ENCODE measurements at regions not wholly inside any gene's neighbourhood (a gene's known extent, or its start where the extent isn't known, plus 50 kb on each side); places are given as distances from the start of the nearest gene placed in this dataset.
"Not testable (repeated sequence)": the region's sequence is repeated elsewhere in the genome, so short reads cannot be mapped to it uniquely, and the experiment has no call there.

DNA sequence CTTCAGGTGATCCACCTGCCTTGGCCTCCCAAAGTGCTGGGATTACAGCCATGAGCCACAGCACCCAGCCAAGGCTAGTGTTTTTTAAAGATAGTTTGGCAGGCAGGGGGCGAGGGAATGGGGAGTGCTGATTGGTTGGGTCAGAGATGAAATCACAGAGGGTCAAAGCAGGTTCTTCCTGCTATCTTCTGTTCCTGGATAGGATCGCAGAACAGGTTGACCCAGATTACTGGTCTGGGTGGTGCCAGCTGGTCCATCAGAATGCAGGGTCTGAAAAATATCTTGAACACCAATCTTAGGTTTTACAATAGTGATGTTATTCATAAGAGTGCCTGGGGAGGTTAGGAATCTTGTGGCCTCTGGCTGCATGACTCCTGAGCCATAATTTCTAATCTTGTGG is 272.2 kb downstream of the CD83 start:
- not testable (repeated sequence) for DNase-seq (ENCODE audit: low read depth in 2 of 2)

DNA sequence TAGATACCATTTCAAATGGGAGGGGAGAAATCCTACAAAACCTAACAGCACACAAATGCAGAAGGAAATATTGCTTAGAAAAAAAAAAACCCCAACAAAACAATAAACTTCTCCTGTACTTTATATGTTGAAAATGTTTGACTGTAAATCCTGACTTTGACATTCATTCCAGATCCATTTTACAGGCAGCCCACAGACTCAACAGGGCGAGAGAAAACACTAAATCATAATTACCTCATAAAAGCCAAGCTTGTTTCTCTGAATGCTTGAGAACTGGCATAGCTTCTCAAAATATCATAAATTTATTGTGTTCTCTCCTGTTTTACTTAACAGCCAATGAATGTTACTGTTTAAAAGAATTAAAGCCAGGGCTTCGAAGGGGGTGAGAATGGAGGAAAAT is 273.2 kb downstream of the CD83 start:
- no peak for DNase-seq (ENCODE audit: low read depth in 2 of 2)

DNA sequence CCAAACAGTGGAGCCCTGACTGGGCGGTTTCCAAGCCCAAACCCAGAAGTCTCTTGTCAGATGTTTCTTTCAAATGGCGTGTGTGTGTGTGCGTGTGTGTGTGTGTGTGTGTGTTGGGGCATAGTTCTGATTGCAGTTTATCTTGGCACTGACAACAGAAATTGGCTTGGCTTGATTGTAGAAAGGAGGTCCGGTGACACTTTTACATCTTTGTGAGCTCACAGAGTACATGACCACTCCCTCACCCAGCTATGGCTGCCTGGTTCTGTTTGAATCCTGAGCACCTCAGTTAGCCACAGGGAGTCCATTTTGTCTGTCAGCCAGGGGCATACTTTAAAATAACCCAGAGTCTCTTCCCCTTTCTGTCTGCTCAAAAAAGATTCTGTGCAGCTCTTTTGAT is 276.3 kb downstream of the CD83 start:
- DNase-seq (ENCODE audit: low read depth in 2 of 2), result no peak

DNA sequence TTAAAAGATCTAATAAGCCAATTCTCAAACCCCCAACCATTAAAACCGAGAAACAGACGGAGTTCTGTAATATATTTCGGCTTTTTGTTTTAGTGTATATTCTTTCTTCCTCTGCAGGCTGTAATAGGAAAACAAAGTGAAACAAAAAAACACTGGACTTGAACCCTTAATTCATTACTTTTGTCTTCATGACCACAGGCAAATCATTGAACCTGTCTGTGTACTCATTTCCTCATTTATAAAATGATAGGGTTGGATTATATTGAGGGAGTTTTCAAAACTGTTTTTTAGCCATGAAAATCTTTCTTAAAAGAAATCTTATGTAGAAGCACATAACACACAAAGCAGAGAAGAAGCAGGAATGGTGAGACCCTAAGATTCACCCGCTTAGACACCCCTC is 278.8 kb downstream of the CD83 start:
- DNase-seq (ENCODE audit: low read depth in 2 of 2), result no peak

DNA sequence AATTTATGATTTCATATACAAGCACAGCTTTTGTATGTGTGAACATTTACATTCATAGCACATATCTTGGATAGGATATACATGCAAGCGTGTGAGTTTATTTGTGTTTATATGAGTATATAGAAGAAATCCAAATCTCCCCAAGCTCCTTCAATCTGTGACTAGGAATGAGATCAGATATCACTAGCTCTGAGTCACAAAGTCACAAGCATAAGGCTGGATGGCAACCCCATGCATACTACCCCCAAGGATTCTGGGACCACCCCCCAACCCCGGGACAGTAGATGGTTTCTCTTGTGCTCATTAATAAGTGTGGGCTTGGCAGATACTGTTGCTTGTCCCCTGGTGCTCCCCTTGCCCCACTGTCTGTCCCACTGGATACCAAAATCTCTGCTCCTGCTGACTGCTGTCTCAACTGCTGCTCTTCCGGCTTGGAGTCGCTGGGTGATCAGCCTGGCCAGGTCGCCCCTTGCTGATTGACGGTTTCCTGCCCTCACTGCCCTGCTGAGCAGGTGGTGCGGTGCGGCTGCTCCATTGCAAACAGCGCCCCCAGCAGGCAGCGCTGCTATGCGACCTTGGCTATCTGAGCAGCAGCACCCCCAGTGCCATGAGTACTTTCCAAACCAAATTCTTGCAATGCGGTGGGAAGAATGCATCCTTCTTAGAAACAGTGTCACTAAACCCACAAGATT is 279.4 kb downstream of the CD83 start:
- peak in 1 of 2 donors; percentile 9 for DNase-seq (ENCODE audit: low read depth in 2 of 2)

DNA sequence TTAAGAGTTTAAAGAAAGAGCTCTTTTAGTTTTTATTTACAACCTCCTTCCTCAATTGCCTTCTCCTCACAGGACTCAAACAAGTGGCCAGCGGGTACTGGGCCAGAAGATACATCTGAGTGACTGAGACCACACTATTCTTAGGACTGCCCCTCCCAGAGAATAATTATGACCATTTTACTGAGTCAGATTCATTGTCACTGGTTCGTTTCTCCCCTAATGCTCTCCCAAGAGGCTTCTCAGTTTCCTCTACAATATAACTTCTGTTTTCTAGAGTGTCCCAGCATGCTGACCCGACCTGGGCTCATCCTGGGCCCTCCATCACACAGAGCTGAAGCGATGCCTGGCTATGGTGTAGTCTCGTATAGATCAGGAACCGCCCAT is 279.9 kb downstream of the CD83 start:
- no peak for DNase-seq (ENCODE audit: low read depth in 2 of 2)

DNA sequence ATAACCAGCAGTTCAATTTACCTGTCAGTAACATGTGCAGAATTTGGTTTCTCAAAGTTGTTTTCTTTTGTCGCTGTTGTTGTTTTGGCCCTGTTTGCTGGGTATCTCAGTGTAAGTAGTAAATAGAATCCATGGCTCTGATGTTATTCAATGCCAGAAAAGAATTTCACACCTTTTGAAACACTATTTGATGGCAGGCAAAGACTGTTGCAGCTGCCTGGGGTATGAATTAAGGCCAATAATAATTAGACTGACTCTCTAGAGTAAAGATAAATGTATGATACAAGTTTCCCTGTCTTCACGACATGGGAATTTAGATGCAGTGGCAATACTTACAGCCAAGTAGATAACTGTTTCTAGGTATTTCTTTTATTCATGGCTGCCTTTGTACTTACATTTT is 281.4 kb downstream of the CD83 start:
- no peak for DNase-seq (ENCODE audit: low read depth in 2 of 2)

DNA sequence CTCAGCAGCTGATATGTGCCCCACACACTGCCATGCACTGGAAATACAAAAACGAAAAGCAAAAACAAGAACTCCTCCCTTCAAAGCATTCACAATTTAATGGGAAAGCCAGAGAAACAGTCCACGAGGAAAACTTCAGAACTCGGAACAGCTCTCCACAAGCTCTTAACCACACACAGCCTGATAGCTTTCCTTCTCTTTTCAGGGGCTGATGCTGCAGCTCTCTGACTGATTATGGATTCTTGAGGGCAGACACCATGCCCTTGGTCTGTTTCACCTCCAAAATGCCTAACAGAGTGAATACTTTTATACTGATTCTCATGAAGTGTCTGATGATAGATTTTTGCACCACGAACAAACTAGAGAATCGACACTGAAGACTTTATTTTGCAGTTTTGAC is 282.1 kb downstream of the CD83 start:
- DNase-seq (ENCODE audit: low read depth in 2 of 2), result no peak

DNA sequence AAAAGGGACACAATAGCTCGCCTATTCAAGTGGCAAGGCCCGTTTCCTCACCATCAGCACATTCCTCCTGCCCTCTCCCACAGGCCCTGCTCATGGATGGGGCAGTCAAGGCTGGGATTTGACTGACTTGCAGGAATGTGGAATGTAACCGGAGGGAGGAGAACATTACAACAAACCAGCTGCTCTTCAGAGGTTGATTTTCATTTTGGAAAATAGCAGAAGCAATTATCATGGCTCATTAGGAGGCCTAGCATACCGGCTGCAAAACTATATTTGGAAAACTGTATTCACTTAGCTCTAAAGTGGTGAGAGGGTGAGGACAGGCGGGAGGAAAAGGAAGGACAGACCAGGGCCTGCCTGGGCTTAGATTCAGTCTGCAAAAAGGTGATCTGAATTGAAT is 283.7 kb downstream of the CD83 start:
- no peak for DNase-seq (ENCODE audit: low read depth in 2 of 2)

DNA sequence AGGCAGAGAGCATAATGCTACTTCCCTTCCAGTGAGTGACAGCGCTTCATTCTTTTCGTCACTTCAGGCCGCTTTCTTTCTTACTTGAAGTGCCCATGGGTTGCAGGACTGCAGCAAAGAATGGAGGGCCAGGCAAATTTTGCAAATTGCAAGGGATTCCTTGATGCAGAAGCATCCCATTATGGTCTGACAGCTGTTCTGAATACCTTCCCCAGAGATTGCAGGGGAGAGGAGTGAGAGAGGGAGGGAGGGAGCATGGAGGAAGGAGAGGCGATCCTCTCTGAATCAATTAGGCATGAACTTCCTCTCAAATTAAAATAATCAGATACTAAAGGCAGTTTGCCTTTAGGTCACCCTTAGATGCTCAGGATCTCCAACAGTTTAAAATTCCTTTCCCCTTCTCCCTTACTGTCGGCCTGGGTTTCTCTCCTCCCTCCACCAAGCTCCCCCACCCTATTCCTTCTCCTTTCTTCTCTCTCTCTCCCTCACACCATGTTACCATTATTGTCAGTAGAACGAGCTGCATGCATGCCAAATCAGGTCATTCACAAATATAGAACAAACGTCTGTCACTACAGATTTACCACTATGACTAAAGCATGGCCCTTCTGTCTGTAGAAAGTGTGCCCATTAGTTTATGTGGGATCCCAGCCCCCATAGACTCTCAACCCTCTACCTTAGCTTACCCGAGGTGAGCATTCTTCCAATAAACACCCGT is 289.2 kb downstream of the CD83 start:
- DNase-seq (ENCODE audit: low read depth in 2 of 2), result no peak

DNA sequence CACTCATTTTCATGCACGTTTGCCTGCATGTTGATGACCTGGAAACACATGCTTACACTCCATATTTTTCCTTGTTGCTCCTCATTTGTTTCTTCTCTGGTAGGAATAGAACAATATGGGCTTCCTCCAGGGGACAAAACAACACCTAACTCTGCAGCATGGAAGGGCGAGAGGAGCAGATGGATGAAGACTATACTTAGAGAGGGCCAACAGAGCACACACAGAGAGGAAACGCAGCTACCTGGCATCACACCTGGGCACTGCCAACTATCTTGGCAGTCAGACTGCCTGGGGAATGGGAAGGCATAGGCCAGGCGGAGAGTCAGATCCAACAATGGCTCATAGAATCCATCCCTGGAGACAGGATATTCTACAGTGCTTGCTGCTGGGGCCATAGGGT is 290.9 kb downstream of the CD83 start:
- no peak for DNase-seq (ENCODE audit: low read depth in 2 of 2)

DNA sequence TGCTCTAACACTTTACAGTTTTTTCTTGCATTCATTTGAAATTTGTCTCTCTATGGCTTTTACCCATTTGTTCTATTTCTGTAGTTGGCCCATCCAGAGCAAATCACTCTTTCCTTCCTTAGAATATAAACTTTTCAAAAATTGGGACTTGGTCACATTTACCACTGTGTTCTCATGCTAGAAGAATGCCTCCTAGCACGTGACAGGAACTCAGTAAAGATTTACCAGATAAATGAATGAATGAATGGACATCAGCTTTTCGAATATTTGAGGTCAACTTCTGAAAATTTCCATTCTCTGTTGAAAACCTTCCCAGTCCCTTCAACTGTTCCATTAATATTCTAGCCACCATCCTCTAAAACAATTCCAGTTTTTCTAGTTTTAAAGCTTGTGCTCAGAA is 294.5 kb downstream of the CD83 start:
- DNase-seq (ENCODE audit: low read depth in 2 of 2), result no peak

DNA sequence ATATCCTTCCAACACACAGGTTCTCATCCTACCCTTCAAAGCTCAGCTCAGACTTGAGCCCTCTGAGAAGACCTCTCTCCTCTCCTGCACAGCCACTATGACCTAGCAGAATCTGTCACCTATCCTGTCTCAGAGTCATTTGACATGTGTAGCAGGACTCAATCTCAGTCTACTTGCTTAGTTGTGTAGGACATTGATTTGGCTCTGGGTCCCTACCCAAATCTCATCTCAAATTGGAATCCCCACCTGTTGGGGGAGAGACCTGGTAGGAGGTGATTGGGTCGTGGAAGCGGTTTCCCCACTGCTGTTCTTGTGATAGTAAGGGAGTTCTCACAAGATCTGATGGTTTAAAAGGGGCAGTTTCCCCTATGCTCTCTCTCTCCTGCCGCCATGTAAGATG is 297.9 kb downstream of the CD83 start:
- no peak for DNase-seq (ENCODE audit: low read depth in 2 of 2)

DNA sequence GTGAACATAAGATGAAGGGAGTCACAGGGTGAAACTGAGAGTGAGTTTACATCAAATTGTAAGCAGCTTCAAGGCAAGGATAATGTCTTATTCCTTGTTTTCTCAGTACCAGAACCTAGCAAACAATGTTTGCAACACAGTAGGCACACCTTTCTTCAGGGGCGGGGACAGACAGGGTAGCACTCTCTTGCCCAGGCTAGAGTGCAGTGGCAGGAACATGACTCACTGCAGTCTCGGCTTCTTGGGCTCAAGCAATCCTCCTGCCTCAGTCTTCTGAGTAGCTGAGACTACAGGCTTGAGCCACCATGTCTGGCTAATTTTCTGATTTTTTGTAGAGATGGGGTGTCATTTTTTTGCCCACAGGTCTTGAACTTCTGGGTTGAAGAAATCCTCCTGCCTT is 299.8 kb downstream of the CD83 start:
- no peak for DNase-seq (ENCODE audit: low read depth in 2 of 2)

DNA sequence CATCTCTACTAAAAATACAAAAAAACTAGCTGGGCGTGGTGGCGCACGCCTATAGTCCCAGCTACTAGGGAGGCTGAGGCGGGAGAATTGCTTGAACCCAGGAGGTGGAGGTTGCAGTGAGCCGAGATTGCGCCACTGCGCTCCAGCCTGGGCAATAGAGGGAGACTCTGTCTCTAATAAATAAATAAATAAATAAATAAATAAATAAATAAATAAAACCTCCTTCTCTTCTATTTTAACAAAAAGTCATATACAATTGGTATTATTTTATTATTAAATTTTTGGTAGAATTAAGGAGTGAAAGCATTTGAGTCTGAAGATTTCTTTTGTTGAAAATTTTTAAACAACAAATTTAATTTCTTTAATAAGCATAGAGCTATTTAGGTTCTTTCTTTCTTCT is 301.7 kb downstream of the CD83 start:
- not testable (repeated sequence) for DNase-seq (ENCODE audit: low read depth in 2 of 2)

DNA sequence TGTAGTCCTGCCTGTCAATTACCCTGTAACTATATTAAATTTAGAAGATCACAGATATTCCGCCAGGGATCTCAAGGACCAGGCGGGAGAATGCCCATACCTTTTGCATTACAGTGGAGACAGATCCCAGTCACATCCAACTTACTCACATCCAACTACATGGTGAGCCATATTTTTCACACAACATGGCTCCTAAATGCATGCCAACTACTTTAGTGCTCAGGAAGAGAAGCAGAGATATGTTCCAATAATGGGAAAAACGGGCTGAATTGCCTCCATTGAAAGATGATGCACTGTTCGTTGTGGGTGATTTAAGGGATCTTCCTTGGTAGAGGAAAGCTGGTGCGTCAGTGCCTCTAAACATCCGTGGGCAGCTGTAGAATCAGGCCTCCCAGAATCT is 304.5 kb downstream of the CD83 start:
- no peak for DNase-seq (ENCODE audit: low read depth in 2 of 2)

DNA sequence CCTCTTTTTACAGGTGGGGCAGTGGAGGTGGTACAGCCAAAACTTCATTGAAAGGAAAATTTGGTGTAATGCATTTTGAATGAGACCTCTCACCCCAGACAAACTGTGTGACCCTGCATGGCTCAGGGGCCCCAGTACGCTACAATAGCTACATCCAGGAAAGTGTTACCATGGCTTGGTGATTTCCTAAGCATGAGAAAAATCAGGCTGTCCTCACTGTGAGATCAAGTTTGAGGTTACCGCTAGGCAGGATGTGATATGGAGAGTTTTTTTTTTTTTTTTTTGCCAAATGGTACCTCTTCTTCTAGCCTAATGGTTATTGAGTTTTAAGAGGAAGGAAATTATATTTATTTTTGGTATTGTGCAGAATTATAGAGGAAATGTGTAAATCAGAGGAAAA is 305.3 kb downstream of the CD83 start:
- DNase-seq (ENCODE audit: low read depth in 2 of 2), result no peak

DNA sequence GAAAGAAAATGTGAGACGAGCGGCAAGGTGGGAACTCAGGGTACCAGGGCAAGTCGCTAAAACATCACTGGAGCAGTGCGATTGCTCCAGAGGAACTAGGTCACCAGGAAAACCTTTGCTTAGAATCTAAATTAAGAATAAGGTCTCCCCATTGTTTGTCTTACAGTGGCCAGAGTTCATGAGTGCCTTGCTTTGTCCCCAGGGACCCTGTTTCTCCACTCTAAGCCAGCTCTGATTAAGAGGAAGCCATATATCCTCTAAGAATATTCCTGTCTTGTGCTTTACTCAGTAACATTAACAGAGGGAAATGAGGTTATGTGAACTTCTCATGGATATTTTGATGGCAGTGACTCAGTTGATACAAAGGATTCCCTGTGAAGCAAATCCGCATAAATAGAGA is 305.8 kb downstream of the CD83 start:
- no peak for DNase-seq (ENCODE audit: low read depth in 2 of 2)

DNA sequence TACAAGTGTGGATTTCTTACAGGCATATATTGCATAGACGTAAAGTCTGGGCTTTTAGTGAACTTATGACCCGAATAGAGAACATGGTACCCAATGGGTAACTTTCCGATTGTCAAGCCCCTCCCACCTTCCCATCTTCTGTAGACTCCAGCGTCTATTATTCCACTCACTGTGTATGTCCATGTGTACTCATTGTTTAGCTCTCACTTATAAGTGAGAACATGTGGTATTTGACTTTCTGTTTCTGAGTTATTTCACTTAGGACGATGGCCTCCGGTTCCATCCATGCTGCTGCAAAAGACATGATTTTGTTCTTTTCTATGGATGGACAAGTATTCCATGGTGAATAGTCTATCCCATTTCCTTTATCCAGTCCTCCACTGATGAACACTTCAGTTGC is 306.4 kb downstream of the CD83 start:
- DNase-seq (ENCODE audit: low read depth in 2 of 2), result peak in 1 of 2 donors; percentile 5

DNA sequence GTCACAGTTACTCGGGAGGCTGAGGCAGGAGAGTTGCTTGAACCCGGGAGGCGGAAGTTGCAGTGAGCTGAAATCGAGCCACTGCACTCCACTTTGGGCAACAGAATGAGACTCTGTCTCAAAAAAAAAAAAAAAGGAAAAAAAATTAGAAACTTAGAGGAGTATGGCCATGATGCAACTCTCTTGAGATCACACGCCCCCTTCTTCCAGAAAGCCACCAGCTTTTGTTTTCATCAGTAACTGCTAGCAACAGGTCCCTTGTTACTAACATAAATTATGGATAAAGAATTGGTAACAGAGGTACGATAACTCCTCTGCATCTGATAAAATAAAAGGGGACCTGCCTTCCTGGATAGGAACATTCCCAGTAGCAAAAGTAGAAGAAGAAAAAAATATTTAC is 308.2 kb downstream of the CD83 start:
- DNase-seq (ENCODE audit: low read depth in 2 of 2), result no peak

DNA sequence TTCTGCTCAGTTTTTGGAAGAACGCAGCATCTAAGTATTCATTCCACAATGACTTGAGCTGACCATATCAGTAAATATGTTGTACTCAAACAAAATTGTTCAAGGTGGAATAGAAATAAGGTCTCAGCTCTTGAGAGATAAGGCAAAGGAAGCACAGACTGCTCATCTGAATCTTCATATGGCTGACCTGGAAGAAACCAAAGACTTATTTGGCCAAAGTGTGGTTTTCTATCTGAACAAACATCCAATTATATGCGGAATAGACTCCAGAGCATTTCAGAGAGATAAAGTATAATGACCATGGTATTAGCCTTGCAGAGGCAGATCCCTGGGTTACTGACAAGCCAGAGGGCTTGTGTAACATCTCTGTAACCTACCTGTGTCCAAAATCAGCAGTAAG is 308.7 kb downstream of the CD83 start:
- no peak for DNase-seq (ENCODE audit: low read depth in 2 of 2)

DNA sequence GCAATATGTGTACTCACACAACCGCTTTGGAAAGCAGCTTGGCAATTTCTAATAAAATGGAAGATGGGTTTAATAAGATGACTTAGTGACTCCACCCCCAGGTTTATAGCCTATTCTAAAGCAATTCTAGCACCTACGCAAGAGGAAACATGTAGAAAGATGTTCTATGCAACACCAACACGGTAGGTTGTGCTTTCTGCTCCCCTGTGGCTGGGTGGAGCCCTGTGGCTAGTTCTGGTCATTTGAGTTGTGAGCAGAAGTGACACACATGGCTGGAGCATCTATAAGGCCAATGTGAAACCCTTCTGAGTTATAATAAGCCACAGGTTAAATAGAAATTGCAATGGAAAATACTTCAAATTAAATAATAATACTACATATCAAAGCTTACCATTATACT is 310.7 kb downstream of the CD83 start:
- no peak for DNase-seq (ENCODE audit: low read depth in 2 of 2)

DNA sequence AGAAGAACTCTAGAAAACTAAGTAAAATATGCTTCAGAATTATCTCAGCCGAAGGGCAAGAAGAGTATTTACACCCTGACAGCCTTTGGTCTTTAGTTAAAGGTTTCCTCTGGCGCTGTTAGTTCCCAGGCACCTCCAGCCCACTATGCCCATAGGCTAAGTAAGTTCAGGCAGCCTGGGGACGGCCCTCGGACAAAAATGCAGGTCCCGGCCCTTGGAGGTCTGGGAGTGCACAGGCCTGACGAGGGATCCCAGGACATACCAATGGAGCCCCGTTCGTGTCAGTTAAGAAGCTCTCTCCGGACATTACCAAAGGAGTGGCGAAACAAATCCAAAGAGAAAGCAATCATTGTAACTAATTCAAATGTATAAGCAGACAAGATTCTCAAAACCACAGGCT is 311.8 kb downstream of the CD83 start:
- DNase-seq (ENCODE audit: low read depth in 2 of 2), result no peak

DNA sequence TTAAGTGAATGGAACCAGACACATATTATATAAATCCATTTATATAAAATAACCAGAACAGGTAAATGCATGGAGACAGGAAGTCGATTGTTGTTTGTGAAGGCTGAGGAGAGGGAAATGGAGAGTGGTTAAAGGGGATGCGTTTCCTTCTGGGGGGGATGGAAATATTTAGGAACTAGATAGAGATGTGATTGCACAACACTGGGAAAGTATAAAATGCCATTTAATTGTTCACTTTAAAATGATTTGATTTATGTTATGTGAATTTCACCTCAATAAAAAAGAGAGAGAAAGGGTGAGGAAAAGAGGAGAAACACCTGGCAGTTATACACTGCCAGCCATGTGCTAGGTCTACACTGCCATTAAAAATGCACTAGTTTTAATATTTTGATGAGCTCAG is 312.6 kb downstream of the CD83 start:
- no peak for DNase-seq (ENCODE audit: low read depth in 2 of 2)
